BLaER1 treated with 17β-estradiol and CSF1 and Interleukin-3, amounts not matched to agents 10 nM and 100 nM (cell line): ENCODE measurements at regions not wholly inside any gene's neighbourhood (a gene's known extent, or its start where the extent isn't known, plus 50 kb on each side); places are given as distances from the start of the nearest gene placed in this dataset.

Experiments used
- H3K27ac ChIP-seq, 11 experiments: shearing (Covaris generic); formaldehyde crosslinking; 2 replicates each; pipeline ENCODE4 v1.8.1; 2022
- H3K27me3 ChIP-seq, 11 experiments: shearing (Covaris generic); formaldehyde crosslinking; 2 replicates each; pipeline ENCODE4 v1.8.1; 2022
- H3K36me3 ChIP-seq, 11 experiments: shearing (Covaris generic); formaldehyde crosslinking; 2 replicates each; pipeline ENCODE4 v1.8.1; 2022
- H3K4me1 ChIP-seq, 10 experiments: shearing (Covaris generic); formaldehyde crosslinking; 2 replicates each; pipeline ENCODE4 v1.8.1; 2022
- H3K4me2 ChIP-seq, 11 experiments: shearing (Covaris generic); formaldehyde crosslinking; 2 replicates each; pipeline ENCODE4 v1.8.1; 2022
- H3K4me3 ChIP-seq, 10 experiments: shearing (Covaris generic); formaldehyde crosslinking; 2 replicates each; pipeline ENCODE4 v1.8.1; 2022
- H3K9ac ChIP-seq, 11 experiments: shearing (Covaris generic); formaldehyde crosslinking; 2 replicates each; pipeline ENCODE4 v1.8.1; 2022
- H3K9me3 ChIP-seq, 11 experiments: shearing (Covaris generic); formaldehyde crosslinking; replicated peaks in 1 of 11; 2 replicates each; pipeline ENCODE4 v1.8.1; 2022
- H4K20me1 ChIP-seq, 11 experiments: shearing (Covaris generic); formaldehyde crosslinking; 2 replicates each; pipeline ENCODE4 v1.8.1; 2022
- Cebpa-rat ChIP-seq, 11 experiments: shearing (Covaris generic); IDR thresholded peaks; 2 replicates each; pipeline ENCODE4 v1.8.1; 2022

DNA sequence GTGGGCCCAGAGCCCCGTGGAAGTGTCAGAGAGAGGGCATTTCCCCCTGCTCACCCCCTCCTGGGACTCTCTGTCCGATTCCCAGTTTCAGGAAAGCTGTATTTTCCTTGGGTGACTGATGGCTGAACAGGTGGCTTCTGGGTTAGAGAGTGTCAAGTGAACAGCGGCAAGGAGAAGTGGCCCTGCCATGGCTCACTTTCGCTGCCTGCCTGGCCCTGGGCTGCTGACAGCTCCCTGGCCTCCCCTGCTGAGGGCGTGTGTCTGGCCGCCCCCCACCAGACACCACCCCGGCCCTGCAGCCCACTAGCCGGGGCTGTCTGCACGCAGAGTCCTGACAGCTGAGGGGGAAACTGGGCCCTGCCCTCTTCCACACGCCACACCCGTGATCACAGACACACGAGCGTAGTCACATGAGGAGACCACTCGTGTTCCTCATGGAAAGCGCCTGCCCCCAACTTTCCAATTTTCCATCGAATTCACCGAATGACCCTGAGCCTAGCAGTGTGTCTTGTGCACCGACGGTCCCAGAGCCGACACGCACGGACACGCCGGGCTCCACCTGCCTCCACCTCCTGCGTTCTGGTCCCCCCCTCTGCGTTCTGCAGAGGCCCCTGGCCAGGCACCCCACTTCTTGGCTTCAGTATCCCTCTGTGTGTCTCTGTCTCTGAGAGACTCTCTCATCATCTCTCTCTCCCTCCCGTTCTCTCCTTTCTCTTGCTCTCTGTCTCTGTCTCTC, 60.6 kb upstream of the CASZ1 start:
- H3K9me3 ChIP-seq = peaks cover 5 to 26% (median 10%) of the 10 kb centered on the region in 11 experiments; a peak in 15 of 22 replicates
- H3K27ac ChIP-seq = no peak overlapping the region
- TF ChIP-seq Cebpa-rat (IDR thresholded peaks at IDR 0.05) = no peak
- peaks cover 0 to 17% (median 12%) of the 10 kb centered on the region in 11 experiments; a peak in 13 of 22 replicates for H3K27me3 ChIP-seq
- H3K4me3 ChIP-seq = no peak overlapping the region
- no peaks in the 10 kb centered on the region for H3K36me3 ChIP-seq
- no peaks in the 10 kb centered on the region; a peak in 2 of 22 replicates for H4K20me1 ChIP-seq
- H3K4me1 ChIP-seq = no peaks in the 10 kb centered on the region
- no peak overlapping the region for H3K9ac ChIP-seq
- H3K4me2 ChIP-seq = no peak overlapping the region

DNA sequence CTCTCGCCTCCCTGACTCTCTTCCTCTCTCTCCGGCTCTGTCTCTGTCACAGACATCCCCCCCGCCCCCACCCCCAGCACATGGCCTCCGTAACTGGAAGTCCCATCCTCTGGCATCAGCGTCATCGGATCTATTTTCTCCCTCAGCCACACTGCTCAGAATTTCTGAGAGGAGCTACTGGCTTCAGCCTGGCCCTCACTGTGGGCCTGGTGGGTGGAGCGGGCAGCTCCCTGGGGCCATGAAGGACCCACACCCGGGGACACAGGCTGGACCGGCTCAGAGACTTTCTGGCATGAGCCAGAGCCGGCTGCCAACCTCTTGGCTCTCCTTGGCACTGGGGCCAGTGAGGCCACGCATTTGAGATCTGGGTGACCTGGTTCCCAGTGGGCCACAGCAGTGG, 61.2 kb upstream of the CASZ1 start:
- Histone ChIP-seq H3K9ac (no peak overlapping the region), H3K4me1 (no peaks in the 10 kb centered on the region), H3K27ac (no peak overlapping the region), H3K27me3 (peaks cover 0 to 23% (median 14%) of the 10 kb centered on the region in 11 experiments; a peak in 17 of 22 replicates), H3K9me3 (peaks cover 5 to 26% (median 10%) of the 10 kb centered on the region in 11 experiments; a peak in 15 of 22 replicates), H3K4me2 (no peak overlapping the region), H3K36me3 (no peaks in the 10 kb centered on the region), H4K20me1 (no peaks in the 10 kb centered on the region; a peak in 2 of 22 replicates), H3K4me3 (no peak overlapping the region)
- no peak for TF ChIP-seq Cebpa-rat (IDR thresholded peaks at IDR 0.05)

DNA sequence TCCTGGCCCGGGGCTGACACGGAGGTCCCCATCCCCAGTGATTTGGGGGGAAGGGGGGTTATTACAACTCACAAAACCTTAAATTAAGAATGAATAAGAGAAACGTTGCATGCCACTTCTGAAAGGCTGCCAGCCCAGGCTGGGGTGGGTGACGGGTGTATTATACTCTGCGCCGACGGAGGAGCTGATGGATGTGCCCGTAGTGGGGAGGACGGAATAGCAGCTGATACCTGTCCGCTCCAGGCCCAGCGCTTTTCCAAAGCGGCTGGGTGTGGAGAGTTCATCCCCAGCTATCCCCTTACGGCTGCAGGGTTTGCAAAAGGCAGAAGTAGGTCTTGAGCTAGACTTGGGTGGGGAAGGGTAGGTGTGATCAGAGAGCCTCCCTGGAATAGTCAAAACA, 63.8 kb upstream of the CASZ1 start:
- Histone ChIP-seq H3K9ac (no peak overlapping the region), H3K27ac (no peak overlapping the region)
- TF ChIP-seq Cebpa-rat (IDR thresholded peaks at IDR 0.05) = no peak

DNA sequence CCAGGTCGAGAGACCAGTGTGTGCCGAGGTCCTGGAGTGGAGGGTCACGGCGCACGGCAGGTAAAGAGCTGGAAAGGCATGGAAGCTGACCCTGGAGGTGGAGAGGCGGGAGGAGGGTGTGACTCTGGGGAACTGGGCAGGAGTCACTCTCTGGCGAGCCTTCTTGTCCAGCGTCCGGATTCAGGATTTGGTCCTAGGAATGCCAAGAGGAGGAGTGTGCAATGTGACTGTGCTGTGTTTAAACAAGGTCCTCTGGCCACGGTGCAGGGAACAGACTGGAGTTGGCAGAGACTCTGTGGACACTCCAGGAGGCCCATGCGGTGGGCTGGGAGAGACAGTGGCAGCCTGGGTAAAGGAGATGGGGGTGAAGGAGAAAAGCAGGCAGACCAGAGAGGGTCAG, 64.2 kb upstream of the CASZ1 start:
- no peak overlapping the region for H3K9ac ChIP-seq
- H3K4me1 ChIP-seq = no peaks in the 10 kb centered on the region
- H3K27me3 ChIP-seq = peaks cover 29 to 53% (median 44%) of the 10 kb centered on the region in 11 experiments

More for the DNA sequence above, 63.8 kb upstream of the CASZ1 start:
- Histone ChIP-seq H3K36me3 (no peaks in the 10 kb centered on the region), H3K4me1 (no peaks in the 10 kb centered on the region), H3K9me3 (peaks cover 0 to 5% (median 2%) of the 10 kb centered on the region in 11 experiments; a peak in 8 of 22 replicates), H3K4me3 (no peak overlapping the region), H3K4me2 (no peak overlapping the region), H3K27me3 (peaks cover 25 to 49% (median 40%) of the 10 kb centered on the region in 11 experiments), H4K20me1 (peaks cover 0 to 19% (median 0%) of the 10 kb centered on the region in 11 experiments; a peak in 5 of 22 replicates)

DNA sequence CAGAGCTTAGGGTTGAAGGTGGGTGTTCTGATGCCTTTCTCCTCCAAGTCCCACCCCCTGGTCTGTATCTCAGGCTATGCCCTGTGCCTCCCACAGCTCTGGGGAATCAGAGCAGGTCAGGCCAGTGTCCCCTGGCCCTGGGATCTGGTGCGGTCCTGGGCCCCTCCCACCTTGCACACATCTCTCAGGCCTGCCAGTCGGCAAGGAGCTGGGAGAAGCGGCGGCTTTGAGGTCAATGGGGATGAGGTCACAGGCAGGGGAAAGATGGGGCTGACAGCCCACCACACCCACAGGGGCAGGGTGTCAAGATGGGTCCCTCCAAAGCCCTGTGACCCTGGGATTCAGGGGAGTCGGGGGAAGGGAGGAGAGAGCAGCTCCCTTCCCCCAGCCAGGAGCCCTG, 65.4 kb upstream of the CASZ1 start:
- H3K4me2 ChIP-seq = no peak overlapping the region
- H3K4me1 ChIP-seq = peaks cover 0 to 7% (median 5%) of the 10 kb centered on the region in 10 experiments; a peak in 9 of 20 replicates
- H3K9ac ChIP-seq = no peak overlapping the region
- H3K9me3 ChIP-seq = no peaks in the 10 kb centered on the region
- no peak for TF ChIP-seq Cebpa-rat (IDR thresholded peaks at IDR 0.05)
- H3K36me3 ChIP-seq = no peaks in the 10 kb centered on the region
- H4K20me1 ChIP-seq = peaks cover 0 to 29% (median 5%) of the 10 kb centered on the region in 11 experiments; a peak in 7 of 22 replicates
- no peak overlapping the region for H3K4me3 ChIP-seq
- H3K27me3 ChIP-seq = peaks cover 40 to 65% (median 56%) of the 10 kb centered on the region in 11 experiments
- H3K27ac ChIP-seq = no peak overlapping the region

More for the DNA sequence above, 64.2 kb upstream of the CASZ1 start:
- H3K36me3 ChIP-seq = no peaks in the 10 kb centered on the region
- H3K4me3 ChIP-seq = no peak overlapping the region
- peaks cover 0 to 24% (median 4%) of the 10 kb centered on the region in 11 experiments; a peak in 5 of 22 replicates for H4K20me1 ChIP-seq
- peaks cover 0 to under 1% (median 0%) of the 10 kb centered on the region in 11 experiments; a peak in 2 of 22 replicates for H3K9me3 ChIP-seq
- no peak for TF ChIP-seq Cebpa-rat (IDR thresholded peaks at IDR 0.05)
- no peak overlapping the region for H3K27ac ChIP-seq
- H3K4me2 ChIP-seq = no peak overlapping the region

DNA sequence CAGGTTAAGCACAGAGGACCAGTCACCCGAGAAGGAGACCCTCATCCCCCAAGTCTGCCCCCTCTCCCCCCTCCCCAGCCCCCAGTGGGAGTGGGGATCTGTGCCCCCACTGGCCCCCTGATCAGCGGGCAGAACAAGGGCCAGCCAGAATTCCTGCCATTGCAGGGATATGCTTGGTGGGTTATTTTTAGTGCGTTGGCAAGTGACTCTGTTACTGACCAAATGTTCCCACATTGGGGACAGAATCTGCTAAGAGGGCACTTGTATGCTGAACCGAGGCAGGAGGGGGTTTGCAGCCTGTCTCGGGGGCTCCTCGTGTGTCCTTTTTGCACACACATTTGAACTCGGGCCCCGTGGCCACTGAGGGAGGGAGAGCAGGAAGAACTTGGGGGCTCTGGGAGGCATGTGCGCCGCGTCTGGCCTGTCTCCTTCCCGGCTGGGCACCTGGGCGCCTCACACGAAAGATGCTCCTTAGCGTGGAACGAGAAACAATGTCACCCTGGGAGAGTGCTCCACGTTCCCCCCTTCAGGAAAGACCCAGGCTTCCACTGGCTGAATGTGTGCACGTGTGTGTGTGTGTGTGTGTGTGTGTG, 66.4 kb upstream of the CASZ1 start:
- no peaks in the 10 kb centered on the region for H3K9me3 ChIP-seq
- peaks cover 5 to 13% (median 10%) of the 10 kb centered on the region in 10 experiments; a peak in 11 of 20 replicates for H3K4me1 ChIP-seq
- H3K27me3 ChIP-seq = peaks cover 48 to 75% (median 66%) of the 10 kb centered on the region in 11 experiments

DNA sequence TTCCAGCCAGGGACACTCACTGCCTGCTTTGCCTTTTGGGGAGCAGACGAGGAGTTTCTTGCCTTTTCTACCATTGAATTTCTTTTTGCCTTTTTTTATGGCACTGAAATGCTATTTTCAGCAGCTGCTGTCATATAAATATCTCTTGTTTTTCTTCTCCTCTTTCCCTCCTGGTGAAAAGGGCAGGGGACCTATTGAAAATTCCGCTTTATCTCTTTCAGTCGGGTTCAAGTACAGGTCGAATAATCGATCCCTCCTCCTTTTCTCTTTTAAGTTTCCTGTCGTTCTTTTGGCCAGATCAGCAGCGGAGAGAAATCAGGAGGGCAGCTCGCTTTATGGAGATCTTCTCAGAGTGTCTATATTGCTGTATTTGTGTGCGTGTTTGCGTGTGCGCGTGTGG, 67.4 kb upstream of the CASZ1 start:
- Histone ChIP-seq H3K36me3 (no peaks in the 10 kb centered on the region), H3K4me2 (no peak overlapping the region), H3K27ac (no peak overlapping the region), H3K27me3 (peaks cover 59 to 85% (median 76%) of the 10 kb centered on the region in 11 experiments), H4K20me1 (peaks cover 0 to 34% (median 14%) of the 10 kb centered on the region in 11 experiments; a peak in 10 of 22 replicates), H3K4me1 (peaks cover 5 to 13% (median 10%) of the 10 kb centered on the region in 10 experiments; a peak in 11 of 20 replicates), H3K9ac (no peak overlapping the region), H3K9me3 (no peaks in the 10 kb centered on the region), H3K4me3 (no peak overlapping the region)
- no peak for TF ChIP-seq Cebpa-rat (IDR thresholded peaks at IDR 0.05)

More for the DNA sequence above, 66.4 kb upstream of the CASZ1 start:
- Histone ChIP-seq H3K4me3 (no peak overlapping the region), H3K9ac (no peak overlapping the region), H4K20me1 (peaks cover 0 to 29% (median 10%) of the 10 kb centered on the region in 11 experiments; a peak in 9 of 22 replicates), H3K4me2 (no peak overlapping the region), H3K27ac (no peak overlapping the region), H3K36me3 (no peaks in the 10 kb centered on the region)
- no peak for TF ChIP-seq Cebpa-rat (IDR thresholded peaks at IDR 0.05)

DNA sequence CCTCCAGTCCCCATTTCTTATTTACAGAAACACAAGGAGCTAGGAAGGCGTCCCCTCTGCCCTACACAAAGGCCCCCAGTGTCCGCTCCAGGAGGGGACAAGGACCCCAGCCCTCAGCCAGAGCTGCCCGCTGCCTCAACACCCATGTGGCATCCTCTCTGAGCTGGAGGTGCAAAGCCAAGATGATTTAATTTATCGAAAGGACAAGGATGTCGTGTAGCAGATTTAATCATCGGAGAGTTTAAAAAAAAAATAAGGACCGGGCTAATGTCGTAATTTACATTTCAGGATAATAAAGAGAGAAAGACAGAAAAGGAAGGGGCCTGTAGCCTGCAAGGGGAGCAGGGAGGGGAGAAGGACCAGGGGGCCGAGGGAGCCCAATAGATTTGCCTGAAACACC, 68.3 kb upstream of the CASZ1 start:
- no peak for TF ChIP-seq Cebpa-rat (IDR thresholded peaks at IDR 0.05)
- H3K27me3 ChIP-seq = peaks cover 67 to 94% (median 85%) of the 10 kb centered on the region in 11 experiments

More for the DNA sequence above, 68.3 kb upstream of the CASZ1 start:
- Histone ChIP-seq H3K36me3 (no peaks in the 10 kb centered on the region), H3K9ac (no peak overlapping the region), H3K4me1 (peaks cover 5 to 13% (median 10%) of the 10 kb centered on the region in 10 experiments; a peak in 11 of 20 replicates), H3K4me3 (no peak overlapping the region), H3K4me2 (no peak overlapping the region), H4K20me1 (peaks cover 0 to 34% (median 14%) of the 10 kb centered on the region in 11 experiments; a peak in 10 of 22 replicates), H3K9me3 (no peaks in the 10 kb centered on the region), H3K27ac (no peak overlapping the region)
